ENCODE measurements at regions not wholly inside any gene's neighbourhood (a gene's known extent, or its start where the extent isn't known, plus 50 kb on each side); places are given as distances from the start of the nearest gene placed in this dataset.
A peak's percentile ranks its signal among the peaks of the same experiment; 100 is the strongest.
"Not testable (repeated sequence)": the region's sequence is repeated elsewhere in the genome, so short reads cannot be mapped to it uniquely, and the experiment has no call there.

GRCh38 chr1:96185181-96185580 lies 536.4 kb upstream of the PTBP2 start:
- DNase-seq (ENCODE audit: low read depth): no peak

GRCh38 chr1:96187020-96187419 lies 534.6 kb upstream of the PTBP2 start:
- no peak for DNase-seq (ENCODE audit: low read depth)

GRCh38 chr1:96191165-96191564 lies 530.4 kb upstream of the PTBP2 start:
- DNase-seq (ENCODE audit: low read depth): no peak

GRCh38 chr1:96206451-96206850 lies 515.1 kb upstream of the PTBP2 start:
- no peak for DNase-seq (ENCODE audit: low read depth)

- no peak for DNase-seq (ENCODE audit: low read depth)
Measured at GRCh38 chr1:96207936-96208335, 513.6 kb upstream of the PTBP2 start.

GRCh38 chr1:96208428-96208827 lies 513.2 kb upstream of the PTBP2 start:
- no peak for DNase-seq (ENCODE audit: low read depth)

GRCh38 chr1:96210054-96210453 lies 511.5 kb upstream of the PTBP2 start:
- no peak for DNase-seq (ENCODE audit: low read depth)

- DNase-seq (ENCODE audit: low read depth): no peak
Measured at GRCh38 chr1:96211202-96211601, 510.4 kb upstream of the PTBP2 start.

- DNase-seq (ENCODE audit: low read depth): no peak
Measured at GRCh38 chr1:96214982-96215381, 506.6 kb upstream of the PTBP2 start.

- DNase-seq (ENCODE audit: low read depth): no peak
Measured at GRCh38 chr1:96220651-96221050, 500.9 kb upstream of the PTBP2 start.

- DNase-seq (ENCODE audit: low read depth): no peak
Measured at GRCh38 chr1:96222701-96223100, 498.9 kb upstream of the PTBP2 start.

- DNase-seq (ENCODE audit: low read depth): not testable (repeated sequence)
Measured at GRCh38 chr1:96224229-96224628, 497.4 kb upstream of the PTBP2 start.

GRCh38 chr1:96233422-96233821 lies 488.2 kb upstream of the PTBP2 start:
- no peak for DNase-seq (ENCODE audit: low read depth)

GRCh38 chr1:96234299-96234698 lies 487.3 kb upstream of the PTBP2 start:
- peak; percentile 24 for DNase-seq (ENCODE audit: low read depth)

- DNase-seq (ENCODE audit: low read depth): peak; percentile 42
Measured at GRCh38 chr1:96236156-96236739, 485.3 kb upstream of the PTBP2 start.

GRCh38 chr1:96238426-96238825 lies 483.2 kb upstream of the PTBP2 start:
- DNase-seq (ENCODE audit: low read depth): no peak

GRCh38 chr1:96240438-96240837 lies 481.1 kb upstream of the PTBP2 start:
- no peak for DNase-seq (ENCODE audit: low read depth)

- no peak for DNase-seq (ENCODE audit: low read depth)
Measured at GRCh38 chr1:96253246-96254035, 468.1 kb upstream of the PTBP2 start.

GRCh38 chr1:96256130-96256790 lies 465.3 kb upstream of the PTBP2 start:
- no peak for DNase-seq (ENCODE audit: low read depth)

GRCh38 chr1:96259399-96259798 lies 462.2 kb upstream of the PTBP2 start:
- no peak for DNase-seq (ENCODE audit: low read depth)

GRCh38 chr1:96281491-96281890 lies 440.1 kb upstream of the PTBP2 start:
- DNase-seq (ENCODE audit: low read depth): no peak

GRCh38 chr1:96290033-96290432 lies 431.6 kb upstream of the PTBP2 start:
- DNase-seq (ENCODE audit: low read depth): no peak

- DNase-seq (ENCODE audit: low read depth): no peak
Measured at GRCh38 chr1:96290801-96291200, 430.8 kb upstream of the PTBP2 start.
